ENCODE measurements at regions not wholly inside any gene's neighbourhood (a gene's known extent, or its start where the extent isn't known, plus 50 kb on each side); places are given as distances from the start of the nearest gene placed in this dataset.

- no peak for DNase-seq
Measured at GRCh38 chr22:47965896-47966295, 1203.4 kb downstream of the TBC1D22A start.

GRCh38 chr22:47965066-47965465 is 1202.6 kb downstream of the TBC1D22A start:
- DNase-seq = no peak

GRCh38 chr22:47963660-47964059 is 1201.2 kb downstream of the TBC1D22A start:
- no peak for DNase-seq

GRCh38 chr22:47957649-47958048 is 1195.2 kb downstream of the TBC1D22A start:
- DNase-seq = no peak

GRCh38 chr22:47954107-47954506 is 1191.7 kb downstream of the TBC1D22A start:
- no peak for DNase-seq

GRCh38 chr22:47944941-47945340 is 1182.5 kb downstream of the TBC1D22A start:
- no peak for DNase-seq

GRCh38 chr22:47943729-47944700 is 1181.6 kb downstream of the TBC1D22A start:
- no peak for DNase-seq

GRCh38 chr22:47940211-47940610 is 1177.8 kb downstream of the TBC1D22A start:
- DNase-seq = no peak

- DNase-seq = no peak
Measured at GRCh38 chr22:47933891-47934290, 1171.4 kb downstream of the TBC1D22A start.

- DNase-seq = no peak
Measured at GRCh38 chr22:47933226-47933625, 1170.8 kb downstream of the TBC1D22A start.

- no peak for DNase-seq
Measured at GRCh38 chr22:47929646-47930185, 1167.3 kb downstream of the TBC1D22A start.

GRCh38 chr22:47929073-47929472 is 1166.6 kb downstream of the TBC1D22A start:
- no peak for DNase-seq

GRCh38 chr22:47928631-47929030 is 1166.2 kb downstream of the TBC1D22A start:
- no peak for DNase-seq

GRCh38 chr22:47927648-47928210 is 1165.3 kb downstream of the TBC1D22A start:
- DNase-seq = no peak

GRCh38 chr22:47923011-47923427 is 1160.6 kb downstream of the TBC1D22A start:
- DNase-seq = no peak

GRCh38 chr22:47921906-47922305 is 1159.5 kb downstream of the TBC1D22A start:
- DNase-seq = no peak

- no peak for DNase-seq
Measured at GRCh38 chr22:47920380-47920959, 1158.0 kb downstream of the TBC1D22A start.

GRCh38 chr22:47919893-47920292 is 1157.4 kb downstream of the TBC1D22A start:
- no peak for DNase-seq

- no peak for DNase-seq
Measured at GRCh38 chr22:47919001-47919441, 1156.6 kb downstream of the TBC1D22A start.

GRCh38 chr22:47918276-47918921 is 1155.9 kb downstream of the TBC1D22A start:
- DNase-seq = no peak

GRCh38 chr22:47914481-47915097 is 1152.1 kb downstream of the TBC1D22A start:
- no peak for DNase-seq

GRCh38 chr22:47902646-47903180 is 1140.3 kb downstream of the TBC1D22A start:
- DNase-seq = no peak

Measured in SW 1271 (cell line).